Spinal cord (tissue), 9 donors: ENCODE measurements at regions not wholly inside any gene's neighbourhood (a gene's known extent, or its start where the extent isn't known, plus 50 kb on each side); places are given as distances from the start of the nearest gene placed in this dataset.

ENCODE experiments used
- DNase-seq, 6 donors: peaks; one replicate each; pipeline versions ENCODE4 v3.0.0 to v3.0.0-alpha.2; 2013 to 2015; ENCODE audit warnings: low spot score in 6 of 6, low read depth in 4 of 6
- H3K27ac ChIP-seq: one replicate; pipeline ENCODE4 v1.5.1; 2013; ENCODE audit warnings: low read depth, low read length, control low read depth
- H3K27me3 ChIP-seq: one replicate; pipeline ENCODE4 v1.6.1; 2013; ENCODE audit warnings: low read length; ENCODE audit not compliant: control insufficient read depth, insufficient read depth
- H3K36me3 ChIP-seq: one replicate; pipeline ENCODE4 v1.6.1; 2013; ENCODE audit warnings: low read length; ENCODE audit not compliant: control insufficient read depth, insufficient read depth
- H3K4me1 ChIP-seq: one replicate; pipeline ENCODE4 v1.6.1; 2013; ENCODE audit warnings: low read length; ENCODE audit not compliant: control insufficient read depth, insufficient read depth
- H3K4me3 ChIP-seq: one replicate; pipeline ENCODE4 v1.5.1; 2013; ENCODE audit warnings: low read depth, low read length, control low read depth
- H3K9me3 ChIP-seq: one replicate; pipeline ENCODE4 v1.6.1; 2013; ENCODE audit warnings: low read length; ENCODE audit not compliant: control insufficient read depth, insufficient read depth
- WGBS: methylation state at CpG from one replicate; pipeline ENCODE4 v1.1.5; 2013; ENCODE audit warnings: missing lambda C conversion rate; ENCODE audit not compliant: insufficient coverage; 5-methylcytosine and 5-hydroxymethylcytosine counted together
- donor health status: healthy.

- Histone ChIP-seq H3K27ac (no peak overlapping the region), H3K9me3 (peaks cover 5% of the 10 kb centered on the region), H3K4me3 (no peak overlapping the region), H3K36me3 (no peaks in the 10 kb centered on the region), H3K4me1 (no peaks in the 10 kb centered on the region), H3K27me3 (no peaks in the 10 kb centered on the region)
- DNase-seq = peak in 1 of 6 donors; percentile 25
- 100% methylated on average over 3 of the region's 5 CpGs for WGBS
Measured at GRCh38 chr6:130682066-130682465, 145.1 kb upstream of the SMLR1 start.

DNA sequence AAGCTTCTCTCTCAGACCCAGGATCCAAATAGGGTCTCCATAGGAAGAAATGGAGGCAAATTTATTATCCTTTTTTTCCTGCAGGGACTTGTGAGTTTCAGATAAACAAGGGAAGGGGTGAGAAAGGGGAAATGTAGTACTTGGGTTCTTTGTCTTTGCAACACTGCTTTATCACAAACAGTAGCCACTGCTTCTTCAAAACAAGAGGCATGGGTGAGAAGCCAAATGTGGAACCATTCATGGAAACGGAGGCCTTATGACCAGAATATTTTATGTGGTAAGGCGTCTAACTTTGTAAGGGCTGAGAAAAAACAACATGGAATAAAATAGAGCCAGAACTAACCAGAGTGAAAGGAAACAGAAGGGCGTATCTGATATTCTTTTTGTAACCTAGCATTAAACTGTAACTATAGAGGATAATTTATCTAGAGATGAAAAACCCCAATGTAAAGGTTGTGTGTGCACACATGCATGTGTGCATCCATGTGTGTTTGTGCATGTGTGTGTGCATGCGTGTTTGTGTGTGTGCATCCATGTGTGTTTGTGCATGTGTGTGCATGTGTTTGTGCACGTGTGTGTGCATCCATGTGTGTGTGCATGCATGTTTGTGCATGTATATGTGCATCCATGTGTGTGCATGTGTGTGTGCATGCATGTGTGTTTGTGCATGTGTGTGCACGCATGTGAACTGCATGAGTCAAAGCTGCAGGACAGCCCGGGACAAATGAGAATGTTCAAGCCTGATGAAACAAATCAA lies 143.3 kb upstream of the SMLR1 start:
- H3K9me3 ChIP-seq = no peaks in the 10 kb centered on the region
- 64% methylated on average over 3 of the region's 7 CpGs for WGBS
- no peak overlapping the region for H3K27ac ChIP-seq
- H3K27me3 ChIP-seq = no peaks in the 10 kb centered on the region
- no peak overlapping the region for H3K4me3 ChIP-seq
- DNase-seq = no peak
- H3K36me3 ChIP-seq = no peaks in the 10 kb centered on the region
- no peaks in the 10 kb centered on the region for H3K4me1 ChIP-seq

DNA sequence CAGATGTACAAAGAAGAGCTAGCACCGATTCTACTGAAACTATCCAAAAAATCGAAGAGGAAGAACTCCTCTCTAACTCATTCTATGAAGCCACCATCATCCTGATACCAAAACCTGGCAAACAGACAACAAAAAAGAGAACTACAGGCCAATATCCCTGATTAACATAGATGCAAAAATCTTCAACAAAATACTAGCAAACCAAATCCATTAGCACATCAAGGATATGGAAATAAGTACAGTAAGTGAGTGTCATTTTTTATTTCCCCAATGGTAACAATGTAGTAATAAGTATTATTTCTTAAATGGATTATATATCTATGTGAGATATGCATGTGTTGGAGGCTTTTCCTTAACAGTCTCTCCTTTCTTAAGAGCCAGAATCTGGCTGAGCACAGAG lies 134.5 kb upstream of the SMLR1 start:
- 94% methylated on average over 2 of the region's 2 CpGs for WGBS
- Histone ChIP-seq H3K27me3 (no peaks in the 10 kb centered on the region), H3K9me3 (no peaks in the 10 kb centered on the region), H3K4me3 (no peak overlapping the region), H3K36me3 (no peaks in the 10 kb centered on the region), H3K4me1 (no peaks in the 10 kb centered on the region), H3K27ac (no peak overlapping the region)
- DNase-seq = no peak

DNA sequence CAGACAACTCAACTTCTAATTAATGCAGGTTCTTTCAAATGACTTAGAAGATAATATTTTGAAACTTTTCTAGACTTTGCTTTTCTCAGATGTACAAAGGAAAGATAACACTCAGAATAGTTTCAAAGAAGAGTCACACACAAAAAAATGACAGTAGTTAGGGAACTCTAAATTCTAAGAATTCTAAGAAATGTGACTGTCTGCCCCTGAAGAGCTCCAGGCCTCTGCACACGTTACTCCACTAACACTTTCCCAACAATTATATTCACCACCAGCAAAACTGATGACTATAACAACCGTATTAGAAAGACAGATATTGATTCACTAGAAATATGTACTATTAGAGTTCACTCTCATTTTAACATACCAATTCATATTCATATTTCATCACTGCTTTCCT lies 133.3 kb upstream of the SMLR1 start:
- no peaks in the 10 kb centered on the region for H3K4me1 ChIP-seq
- H3K9me3 ChIP-seq = no peaks in the 10 kb centered on the region
- no CpG with 5 or more reads among the region's 2 CpGs for WGBS
- no peak for DNase-seq
- no peak overlapping the region for H3K27ac ChIP-seq
- no peaks in the 10 kb centered on the region for H3K27me3 ChIP-seq
- no peak overlapping the region for H3K4me3 ChIP-seq
- no peaks in the 10 kb centered on the region for H3K36me3 ChIP-seq

DNA sequence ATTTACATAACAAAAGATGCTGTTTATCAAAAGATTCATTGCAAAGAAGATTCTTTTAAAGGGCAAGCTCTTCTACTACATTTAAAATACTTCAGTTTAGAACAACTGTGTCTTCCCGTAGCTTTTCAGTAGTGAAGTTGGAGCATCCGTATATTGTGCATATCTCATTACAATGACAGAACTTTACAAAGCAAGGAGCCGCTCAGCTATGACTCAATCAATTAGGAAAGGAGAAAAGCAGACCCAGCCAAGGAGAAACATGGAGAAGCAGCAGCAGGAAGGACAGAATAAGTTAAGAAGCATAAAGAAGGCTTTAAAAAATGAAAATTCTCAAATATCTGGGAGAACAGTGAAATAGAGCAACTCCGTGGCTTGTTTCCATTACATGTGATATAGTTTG lies 132.6 kb upstream of the SMLR1 start:
- no CpG with 5 or more reads among the region's 4 CpGs for WGBS
- H3K4me1 ChIP-seq = no peaks in the 10 kb centered on the region
- no peaks in the 10 kb centered on the region for H3K36me3 ChIP-seq
- no peaks in the 10 kb centered on the region for H3K9me3 ChIP-seq
- H3K27ac ChIP-seq = no peak overlapping the region
- H3K27me3 ChIP-seq = no peaks in the 10 kb centered on the region
- H3K4me3 ChIP-seq = no peak overlapping the region
- peak in 1 of 6 donors; percentile 35 for DNase-seq

- WGBS = 83% methylated on average over 3 of the region's 3 CpGs
- Histone ChIP-seq H3K4me1 (no peaks in the 10 kb centered on the region), H3K9me3 (no peaks in the 10 kb centered on the region), H3K27ac (no peak overlapping the region), H3K27me3 (no peaks in the 10 kb centered on the region), H3K36me3 (no peaks in the 10 kb centered on the region), H3K4me3 (no peak overlapping the region)
- no peak for DNase-seq
Measured at GRCh38 chr6:130696806-130697205, 130.4 kb upstream of the SMLR1 start.

GRCh38 chr6:130697271-130697994 lies 129.8 kb upstream of the SMLR1 start:
- Histone ChIP-seq H3K27me3 (no peaks in the 10 kb centered on the region), H3K27ac (no peak overlapping the region), H3K4me3 (no peak overlapping the region), H3K4me1 (no peaks in the 10 kb centered on the region), H3K36me3 (no peaks in the 10 kb centered on the region), H3K9me3 (no peaks in the 10 kb centered on the region)
- no peak for DNase-seq
- WGBS = no CpG with 5 or more reads among the region's 1 CpG

GRCh38 chr6:130697995-130698535 lies 129.1 kb upstream of the SMLR1 start:
- Histone ChIP-seq H3K27me3 (no peaks in the 10 kb centered on the region), H3K27ac (no peak overlapping the region), H3K4me3 (no peak overlapping the region), H3K9me3 (no peaks in the 10 kb centered on the region), H3K36me3 (no peaks in the 10 kb centered on the region), H3K4me1 (no peaks in the 10 kb centered on the region)
- DNase-seq = peak in 2 of 6 donors; percentile 59 to 83
- WGBS = 0% methylated on average over 2 of the region's 4 CpGs

- no peak for DNase-seq
- no peaks in the 10 kb centered on the region for H3K4me1 ChIP-seq
- no peaks in the 10 kb centered on the region for H3K36me3 ChIP-seq
- no peak overlapping the region for H3K4me3 ChIP-seq
- no peak overlapping the region for H3K27ac ChIP-seq
- no peaks in the 10 kb centered on the region for H3K27me3 ChIP-seq
- no CpG with 5 or more reads among the region's 2 CpGs for WGBS
- H3K9me3 ChIP-seq = no peaks in the 10 kb centered on the region
Measured at GRCh38 chr6:130699742-130700141, 127.5 kb upstream of the SMLR1 start.

DNA sequence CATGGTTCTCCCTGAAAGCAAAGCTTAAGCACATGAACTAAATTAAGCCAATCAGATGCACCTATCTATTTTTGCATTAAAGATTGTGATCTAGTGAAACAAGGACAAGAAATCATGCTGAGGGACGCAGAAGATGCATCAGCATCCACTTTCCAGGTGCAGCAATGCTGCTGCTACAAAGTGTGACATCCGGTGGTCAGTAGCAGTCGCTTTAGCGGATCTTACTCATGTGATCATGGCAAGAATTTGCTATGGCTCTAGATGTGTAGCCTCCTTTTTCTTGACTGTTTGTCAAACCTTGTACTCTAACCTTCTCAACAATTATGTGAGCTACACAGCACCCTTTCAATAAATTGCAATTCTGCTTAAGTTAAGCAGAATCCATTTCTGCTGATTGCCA lies 126.8 kb upstream of the SMLR1 start:
- WGBS = 98% methylated on average over 4 of the region's 4 CpGs
- H3K9me3 ChIP-seq = no peaks in the 10 kb centered on the region
- no peaks in the 10 kb centered on the region for H3K27me3 ChIP-seq
- no peaks in the 10 kb centered on the region for H3K36me3 ChIP-seq
- H3K4me3 ChIP-seq = no peak overlapping the region
- H3K27ac ChIP-seq = no peak overlapping the region
- no peaks in the 10 kb centered on the region for H3K4me1 ChIP-seq
- no peak for DNase-seq
